GM13977 (cell line): ENCODE measurements at regions not wholly inside any gene's neighbourhood (a gene's known extent, or its start where the extent isn't known, plus 50 kb on each side); places are given as distances from the start of the nearest gene placed in this dataset.

ENCODE experiments used
- DNase-seq: peaks from one replicate; pipeline ENCODE4 v3.0.0; 2012; ENCODE audit warnings: low spot score
- in situ Hi-C: fragments of 300-500 bp; cut with MboI; formaldehyde crosslinking; loops from one replicate; pipeline ENCODE4 v1.12.0; 2022; ENCODE audit warnings: low sequenced_read_pairs, low pct_unique_long_range_greater_than_20kb, mixed read lengths, inconsistent platforms; ENCODE audit not compliant: unreplicated experiment
- TF ChIP-seq, protein P1 (sequence below): IDR thresholded peaks from 2 replicates; pipeline ENCODE4 v1.5.1; 2012; ENCODE audit warnings: mild to moderate bottlenecking, control low read depth; ENCODE audit not compliant: insufficient read depth; ENCODE audit errors: extremely low read depth, missing control alignments

DNA sequence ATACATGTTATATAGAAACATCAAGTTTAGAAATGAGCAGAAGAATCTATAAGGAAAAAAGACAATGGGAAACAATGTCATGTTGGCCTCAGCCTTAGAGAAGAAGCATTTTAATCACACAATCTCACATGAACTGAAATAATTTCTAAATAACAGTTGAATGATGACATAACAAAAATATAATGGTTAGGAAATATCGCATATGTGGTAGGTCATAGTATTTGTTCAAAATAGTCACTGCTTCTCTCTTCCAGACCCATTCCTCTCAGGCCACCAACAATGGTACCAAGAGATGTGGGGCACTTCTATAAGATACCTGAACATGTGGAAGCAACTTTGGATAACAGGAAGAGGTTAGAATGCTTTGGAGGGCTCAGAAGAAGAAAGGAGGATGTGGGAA, 195.7 kb upstream of the PDZRN3 start:
- TF ChIP-seq, protein P1, sequence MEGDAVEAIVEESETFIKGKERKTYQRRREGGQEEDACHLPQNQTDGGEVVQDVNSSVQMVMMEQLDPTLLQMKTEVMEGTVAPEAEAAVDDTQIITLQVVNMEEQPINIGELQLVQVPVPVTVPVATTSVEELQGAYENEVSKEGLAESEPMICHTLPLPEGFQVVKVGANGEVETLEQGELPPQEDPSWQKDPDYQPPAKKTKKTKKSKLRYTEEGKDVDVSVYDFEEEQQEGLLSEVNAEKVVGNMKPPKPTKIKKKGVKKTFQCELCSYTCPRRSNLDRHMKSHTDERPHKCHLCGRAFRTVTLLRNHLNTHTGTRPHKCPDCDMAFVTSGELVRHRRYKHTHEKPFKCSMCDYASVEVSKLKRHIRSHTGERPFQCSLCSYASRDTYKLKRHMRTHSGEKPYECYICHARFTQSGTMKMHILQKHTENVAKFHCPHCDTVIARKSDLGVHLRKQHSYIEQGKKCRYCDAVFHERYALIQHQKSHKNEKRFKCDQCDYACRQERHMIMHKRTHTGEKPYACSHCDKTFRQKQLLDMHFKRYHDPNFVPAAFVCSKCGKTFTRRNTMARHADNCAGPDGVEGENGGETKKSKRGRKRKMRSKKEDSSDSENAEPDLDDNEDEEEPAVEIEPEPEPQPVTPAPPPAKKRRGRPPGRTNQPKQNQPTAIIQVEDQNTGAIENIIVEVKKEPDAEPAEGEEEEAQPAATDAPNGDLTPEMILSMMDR: no peak
- in situ Hi-C loops: no loop called here

DNA sequence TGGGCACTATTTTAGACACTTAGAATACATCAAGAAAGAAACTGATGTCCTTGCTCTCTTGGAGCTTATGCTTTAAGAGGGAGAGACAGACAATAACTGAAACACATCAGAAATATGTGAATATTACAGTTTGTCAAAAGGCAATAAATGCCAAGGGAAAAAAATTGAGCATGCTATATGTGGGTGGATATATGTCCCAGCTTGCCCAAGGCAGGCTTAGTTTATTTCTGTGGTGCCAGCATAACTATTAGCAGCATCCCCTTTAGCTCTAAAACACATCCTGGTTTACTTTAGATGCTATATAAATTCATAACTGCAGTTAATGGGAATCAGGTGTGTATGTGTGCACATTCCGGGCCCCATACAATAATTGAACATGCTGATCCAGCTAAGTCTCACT, 191.2 kb upstream of the PDZRN3 start:
- in situ Hi-C loops: no loop called here
- DNase-seq: no peak
- TF ChIP-seq, protein P1: no peak

More for the DNA sequence above, 195.7 kb upstream of the PDZRN3 start:
- DNase-seq: no peak

DNA sequence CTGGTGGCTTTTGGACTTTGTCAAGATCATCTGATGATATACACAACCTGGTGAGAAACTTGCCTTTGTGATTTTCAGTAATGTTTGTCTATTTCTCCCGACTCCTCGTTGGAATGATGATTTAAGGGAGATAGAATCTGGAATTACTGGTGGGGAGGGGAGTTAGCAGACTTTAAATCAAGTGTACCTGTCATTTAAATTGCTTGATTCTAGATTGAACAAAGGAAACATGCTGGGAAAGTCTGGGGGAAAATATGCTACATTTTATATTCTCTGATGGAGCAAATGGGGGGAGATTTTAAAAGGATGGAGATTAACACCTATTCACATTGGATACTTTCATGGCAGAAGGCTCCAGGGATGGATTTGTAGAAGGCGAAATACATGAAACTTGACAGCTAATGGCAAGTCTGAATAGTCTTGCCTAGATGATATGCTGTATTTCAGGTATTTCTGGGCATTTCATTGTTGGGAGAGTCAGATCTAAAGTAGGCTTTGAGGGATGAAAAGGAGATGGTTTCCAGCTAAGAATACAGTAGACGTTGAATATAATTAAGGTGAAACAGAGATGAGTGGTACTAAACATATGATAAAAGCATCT, 189.1 kb upstream of the PDZRN3 start:
- TF ChIP-seq, protein P1: no peak
- DNase-seq: no peak
- in situ Hi-C loops: no loop called here

DNA sequence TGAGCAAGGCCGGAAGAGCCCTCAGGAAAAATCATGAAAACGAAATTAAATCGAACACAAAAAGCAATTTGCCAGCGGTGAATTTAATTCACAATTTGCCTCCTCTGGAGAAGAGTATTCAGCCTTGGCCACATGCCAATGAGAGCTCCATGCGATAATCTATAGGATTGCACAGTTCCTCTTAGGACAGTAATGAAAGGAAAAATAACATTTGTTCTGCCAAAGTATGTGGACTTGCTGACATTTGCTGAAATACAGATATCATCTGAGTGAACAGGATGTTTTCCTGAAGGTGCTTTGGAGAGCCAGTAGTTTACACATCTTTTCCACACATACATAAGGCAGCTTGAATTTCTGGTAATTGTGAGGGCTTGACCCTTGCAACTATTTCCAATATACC, 188.6 kb upstream of the PDZRN3 start:
- no peak for DNase-seq
- TF ChIP-seq, protein P1: no peak
- in situ Hi-C loops: no loop called here

DNA sequence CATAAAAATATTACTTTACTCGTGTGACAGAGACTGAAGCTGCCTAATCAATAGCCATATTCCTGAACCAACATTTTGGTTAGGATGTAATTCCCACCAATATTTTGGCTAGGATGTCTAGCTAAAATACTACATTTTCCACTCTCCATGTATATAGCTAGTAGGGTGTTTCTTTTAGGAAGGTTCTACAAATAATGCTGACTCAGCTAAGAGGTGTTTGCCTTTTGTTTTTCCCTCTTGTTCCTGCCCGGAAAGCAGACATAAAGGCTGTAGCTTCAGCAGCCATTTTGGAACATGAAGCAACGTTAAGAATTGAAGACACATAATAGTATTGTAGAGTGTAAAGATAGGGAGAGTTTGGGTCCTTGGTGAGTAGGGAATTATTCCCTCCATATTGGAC, 187.3 kb upstream of the PDZRN3 start:
- TF ChIP-seq, protein P1: no peak
- DNase-seq: no peak
- in situ Hi-C loops: no loop called here

DNA sequence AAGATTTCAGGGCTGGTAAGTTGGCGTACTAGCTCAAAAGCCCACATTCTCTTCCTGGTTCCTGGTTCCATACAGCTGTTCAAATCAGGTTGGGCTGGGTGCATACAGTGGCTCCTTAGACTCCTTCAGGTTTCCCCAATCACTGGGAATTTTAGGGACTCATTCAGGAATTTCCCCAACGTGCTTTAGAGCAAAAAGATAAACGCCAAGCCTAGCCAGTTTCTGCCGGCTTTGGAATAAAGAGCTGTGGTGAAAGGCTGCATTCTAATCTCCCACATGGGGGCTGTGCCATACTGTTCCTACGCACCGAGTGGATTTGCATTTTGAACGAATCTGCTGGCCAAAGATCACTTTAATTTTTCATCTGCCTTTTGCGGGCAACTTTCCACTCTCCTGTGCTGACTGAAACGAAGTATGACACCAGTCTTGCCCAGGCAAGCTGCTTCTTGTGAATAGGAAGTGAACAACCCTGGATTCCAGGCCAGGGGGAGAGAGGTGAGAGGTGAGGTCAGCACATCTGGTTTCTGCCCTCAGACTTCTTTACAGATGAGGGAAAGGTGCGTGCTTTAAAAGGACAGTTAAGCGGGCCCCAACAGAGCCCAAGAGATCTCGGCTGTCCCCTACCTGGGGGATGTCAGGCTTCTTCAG, 184.2 kb upstream of the PDZRN3 start:
- TF ChIP-seq, protein P1: no peak
- in situ Hi-C loops: no loop called here
- DNase-seq: no peak

DNA sequence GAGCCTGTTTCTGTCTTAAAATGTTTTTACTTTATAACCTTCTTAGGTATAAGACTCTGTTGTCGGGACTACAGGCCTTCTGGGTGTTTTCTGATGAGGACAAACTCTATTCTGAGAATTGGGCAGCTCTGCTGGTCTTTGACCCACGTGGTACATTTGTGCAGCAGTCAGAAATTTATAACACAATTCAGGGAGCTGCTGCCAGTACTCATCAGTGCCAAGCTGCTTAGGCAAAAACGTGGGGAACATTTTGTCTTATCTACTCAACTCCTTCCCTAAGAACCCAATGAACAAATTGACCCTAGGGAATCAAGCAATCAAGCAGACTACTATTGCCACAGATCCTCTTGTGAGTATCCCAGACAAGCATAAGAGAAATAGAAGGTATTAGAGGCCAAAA, 180.7 kb upstream of the PDZRN3 start:
- in situ Hi-C loops: no loop called here
- TF ChIP-seq, protein P1: no peak

More for the DNA sequence above, 180.7 kb upstream of the PDZRN3 start:
- DNase-seq: no peak
